ENCODE measurements at regions not wholly inside any gene's neighbourhood (a gene's known extent, or its start where the extent isn't known, plus 50 kb on each side); places are given as distances from the start of the nearest gene placed in this dataset.

DNA sequence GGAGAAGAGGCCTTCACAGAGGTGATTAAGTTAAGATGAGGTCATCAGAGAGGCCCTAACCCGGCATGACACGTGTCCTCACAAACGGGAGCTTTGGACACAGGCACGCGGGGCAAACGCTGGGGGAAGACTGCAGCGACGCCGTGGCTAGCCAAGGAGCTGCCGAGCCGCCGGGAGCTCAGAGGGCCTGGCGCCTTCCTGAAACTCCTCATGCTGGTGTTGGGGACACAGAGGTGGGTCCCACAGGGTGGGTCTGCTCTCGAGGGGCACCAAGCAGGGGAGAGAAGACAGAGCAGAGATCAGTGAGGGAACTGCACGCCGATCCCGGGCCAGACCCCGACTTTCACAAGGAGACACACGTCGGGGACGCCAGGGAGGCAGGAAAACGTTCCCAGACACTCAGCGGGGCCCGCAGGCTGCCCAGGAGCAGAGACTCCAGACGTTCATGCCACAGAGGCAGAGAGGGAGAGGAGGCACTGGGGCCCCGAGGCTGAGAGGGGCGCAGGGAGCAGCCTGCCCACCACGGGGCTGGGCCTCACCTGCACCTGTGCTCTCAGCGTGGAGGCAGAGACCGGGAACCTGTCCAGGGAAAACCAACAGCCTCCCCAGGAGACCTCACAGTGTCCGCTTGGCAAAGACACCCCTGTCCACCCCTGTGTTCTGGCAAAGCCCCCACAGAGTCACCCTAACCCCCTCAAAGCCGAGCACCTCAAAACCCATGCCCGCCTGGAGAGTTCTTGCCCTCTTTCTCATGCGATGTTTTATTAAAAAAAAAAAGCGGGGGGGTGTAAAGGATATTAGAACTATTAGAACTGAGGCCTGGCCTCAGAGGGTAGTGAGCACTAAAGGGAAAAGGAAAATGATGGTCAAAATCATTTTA lies 103.8 kb downstream of the PDGFA start:
- H3K4me3 Mint-ChIP-seq (ENCODE audit: low read depth): no peak overlapping the region
- no peak overlapping the region for H3K27ac Mint-ChIP-seq
- H3K9me3 Mint-ChIP-seq: peaks cover 5% of the 10 kb centered on the region
- no peaks in the 10 kb centered on the region for H3K4me1 Mint-ChIP-seq (ENCODE audit: low read depth)
- H3K27me3 Mint-ChIP-seq (ENCODE audit: low read depth): no peaks in the 10 kb centered on the region
- H3K36me3 Mint-ChIP-seq (ENCODE audit: low read depth): no peaks in the 10 kb centered on the region
- DNase-seq (ENCODE audit: low spot score): no peak
- intact Hi-C loops (cut with micrococcal nuclease): no loop called here

DNA sequence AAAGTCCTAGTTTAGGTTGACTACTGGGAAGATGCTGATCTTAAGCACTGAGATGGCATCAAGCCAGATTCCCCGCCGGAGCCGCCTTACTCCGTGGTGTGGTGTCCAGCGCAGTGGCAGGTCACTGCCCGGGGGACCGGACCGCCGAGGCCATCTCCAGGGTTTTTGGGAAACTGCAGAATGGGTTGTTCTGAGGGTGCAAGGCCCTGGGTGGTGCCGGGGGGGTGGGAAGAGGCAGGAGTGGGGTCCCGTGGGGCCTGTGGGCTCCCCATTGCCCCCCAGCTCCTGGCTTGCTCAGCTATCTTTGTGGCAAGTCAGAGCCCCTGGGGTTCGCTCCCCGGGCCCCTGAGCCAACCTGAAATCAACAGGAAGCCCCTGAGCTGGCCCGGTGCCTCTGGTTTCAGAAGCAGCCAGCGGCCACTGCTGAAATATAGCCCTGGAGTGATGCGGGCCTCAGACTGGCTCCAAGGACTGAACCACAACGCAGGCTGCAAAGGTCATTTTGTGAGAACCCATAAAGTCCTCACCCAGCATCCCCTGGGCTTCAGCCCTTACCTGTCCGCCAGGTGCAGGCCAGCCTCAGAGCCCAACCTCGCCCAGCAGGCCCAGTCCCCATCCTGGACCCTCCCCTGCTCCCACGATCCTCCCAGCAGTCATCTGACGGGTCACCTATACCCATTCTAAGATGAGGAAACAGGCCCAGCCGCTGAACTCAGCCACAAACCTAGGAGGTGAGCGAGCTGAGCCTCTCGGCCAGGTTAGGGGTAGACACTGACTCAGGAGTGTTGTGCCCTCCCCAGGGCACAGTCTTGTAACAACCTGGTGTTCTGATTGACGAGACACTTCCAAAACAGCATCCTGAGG lies 102.7 kb downstream of the PDGFA start:
- no peaks in the 10 kb centered on the region for H3K27me3 Mint-ChIP-seq (ENCODE audit: low read depth)
- DNase-seq (ENCODE audit: low spot score): no peak
- H3K4me1 Mint-ChIP-seq (ENCODE audit: low read depth): no peaks in the 10 kb centered on the region
- H3K36me3 Mint-ChIP-seq (ENCODE audit: low read depth): no peaks in the 10 kb centered on the region
- peaks cover 5% of the 10 kb centered on the region for H3K9me3 Mint-ChIP-seq
- intact Hi-C loops (cut with micrococcal nuclease): no loop called here
- H3K27ac Mint-ChIP-seq: no peak overlapping the region
- H3K4me3 Mint-ChIP-seq (ENCODE audit: low read depth): no peak overlapping the region

DNA sequence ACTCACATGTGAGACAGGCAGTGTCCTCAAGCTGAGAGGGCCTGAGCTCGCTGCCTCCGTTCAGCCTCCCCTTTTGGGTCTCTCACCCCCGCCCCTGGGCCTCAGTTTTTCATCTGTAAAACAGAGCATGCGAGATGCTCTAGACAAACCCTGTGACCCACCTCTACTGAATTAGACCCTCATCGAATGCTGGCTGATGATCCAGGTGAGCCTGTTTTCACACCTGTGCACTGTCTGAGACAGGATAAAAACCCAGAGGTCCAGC lies 102.1 kb downstream of the PDGFA start:
- DNase-seq (ENCODE audit: low spot score): no peak
- Mint-ChIP-seq H3K27me3 (ENCODE audit: low read depth) (no peaks in the 10 kb centered on the region), H3K27ac (no peak overlapping the region), H3K4me1 (ENCODE audit: low read depth) (no peaks in the 10 kb centered on the region), H3K4me3 (ENCODE audit: low read depth) (no peak overlapping the region), H3K36me3 (ENCODE audit: low read depth) (no peaks in the 10 kb centered on the region), H3K9me3 (peaks cover 5% of the 10 kb centered on the region)
- intact Hi-C loops (cut with micrococcal nuclease): no loop called here

DNA sequence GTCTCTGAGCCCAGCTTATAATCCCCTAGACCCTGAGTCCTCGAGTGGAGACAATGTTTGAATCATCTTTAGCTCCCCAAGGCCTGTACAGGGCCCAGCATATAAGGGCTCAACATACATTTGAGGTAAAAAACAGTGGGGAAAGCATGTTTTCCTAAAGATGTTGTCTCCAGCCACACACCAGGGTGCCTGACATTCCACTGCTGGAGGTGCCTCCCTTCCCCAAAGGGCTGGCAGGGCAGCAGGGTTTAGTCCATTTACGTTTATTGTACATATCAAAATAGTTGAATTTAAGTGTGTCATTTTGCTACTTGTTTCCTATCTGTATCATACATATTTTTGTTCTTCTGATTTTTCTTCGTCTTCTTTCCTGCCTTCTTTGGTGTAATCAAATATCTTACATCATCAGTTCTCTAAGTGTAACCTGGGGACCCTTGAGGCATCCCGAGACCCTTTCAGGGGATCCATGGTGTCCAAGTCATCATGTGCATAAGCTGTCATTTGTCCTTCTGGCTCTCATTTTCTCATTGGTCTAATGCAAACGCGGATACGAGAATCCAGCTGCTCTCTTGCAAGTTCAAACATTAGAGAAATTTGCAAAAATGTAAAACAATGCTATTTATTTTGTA lies 101.6 kb downstream of the PDGFA start:
- intact Hi-C loops (cut with micrococcal nuclease): no loop called here
- Mint-ChIP-seq H3K9me3 (peaks cover 5% of the 10 kb centered on the region), H3K27ac (no peak overlapping the region), H3K27me3 (ENCODE audit: low read depth) (no peaks in the 10 kb centered on the region), H3K36me3 (ENCODE audit: low read depth) (no peaks in the 10 kb centered on the region), H3K4me1 (ENCODE audit: low read depth) (no peaks in the 10 kb centered on the region), H3K4me3 (ENCODE audit: low read depth) (no peak overlapping the region)
- no peak for DNase-seq (ENCODE audit: low spot score)

DNA sequence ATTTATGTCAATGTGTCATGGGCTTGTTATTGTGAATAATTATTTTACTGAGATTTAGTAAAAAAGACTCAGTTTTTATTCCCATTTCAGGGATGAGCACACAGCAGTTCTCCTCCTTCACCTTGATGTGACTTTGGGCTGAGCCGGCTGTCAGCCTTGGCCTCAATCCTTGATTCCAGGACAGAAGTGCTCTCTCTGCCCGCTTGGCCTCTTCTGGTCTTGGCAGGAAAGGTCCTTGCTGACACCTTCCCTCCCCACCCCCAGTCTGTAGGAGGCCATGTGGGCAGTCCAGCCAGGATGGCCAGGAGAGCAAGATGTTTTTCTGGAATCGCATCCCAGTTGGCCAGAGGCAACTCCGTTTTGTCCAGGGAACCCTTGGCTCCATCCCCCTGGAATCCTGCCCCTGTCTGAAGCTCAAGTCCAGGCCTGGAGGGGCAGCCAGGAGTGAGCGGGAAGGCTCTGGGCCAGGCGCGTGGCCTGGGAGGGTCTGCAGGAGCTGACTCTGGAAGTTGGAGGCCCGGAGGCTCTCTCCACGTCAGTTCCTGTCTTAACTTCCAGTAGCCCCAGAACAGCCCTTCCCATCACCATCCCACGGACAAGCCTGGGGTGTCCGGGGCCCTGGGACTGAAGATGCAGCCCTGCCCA lies 100.9 kb downstream of the PDGFA start:
- H3K27me3 Mint-ChIP-seq (ENCODE audit: low read depth): no peaks in the 10 kb centered on the region
- H3K27ac Mint-ChIP-seq: no peak overlapping the region
- no peak overlapping the region for H3K4me3 Mint-ChIP-seq (ENCODE audit: low read depth)
- intact Hi-C loops (cut with micrococcal nuclease): no loop called here
- no peaks in the 10 kb centered on the region for H3K4me1 Mint-ChIP-seq (ENCODE audit: low read depth)
- no peaks in the 10 kb centered on the region for H3K36me3 Mint-ChIP-seq (ENCODE audit: low read depth)
- H3K9me3 Mint-ChIP-seq: peaks cover 5% of the 10 kb centered on the region
- no peak for DNase-seq (ENCODE audit: low spot score)

DNA sequence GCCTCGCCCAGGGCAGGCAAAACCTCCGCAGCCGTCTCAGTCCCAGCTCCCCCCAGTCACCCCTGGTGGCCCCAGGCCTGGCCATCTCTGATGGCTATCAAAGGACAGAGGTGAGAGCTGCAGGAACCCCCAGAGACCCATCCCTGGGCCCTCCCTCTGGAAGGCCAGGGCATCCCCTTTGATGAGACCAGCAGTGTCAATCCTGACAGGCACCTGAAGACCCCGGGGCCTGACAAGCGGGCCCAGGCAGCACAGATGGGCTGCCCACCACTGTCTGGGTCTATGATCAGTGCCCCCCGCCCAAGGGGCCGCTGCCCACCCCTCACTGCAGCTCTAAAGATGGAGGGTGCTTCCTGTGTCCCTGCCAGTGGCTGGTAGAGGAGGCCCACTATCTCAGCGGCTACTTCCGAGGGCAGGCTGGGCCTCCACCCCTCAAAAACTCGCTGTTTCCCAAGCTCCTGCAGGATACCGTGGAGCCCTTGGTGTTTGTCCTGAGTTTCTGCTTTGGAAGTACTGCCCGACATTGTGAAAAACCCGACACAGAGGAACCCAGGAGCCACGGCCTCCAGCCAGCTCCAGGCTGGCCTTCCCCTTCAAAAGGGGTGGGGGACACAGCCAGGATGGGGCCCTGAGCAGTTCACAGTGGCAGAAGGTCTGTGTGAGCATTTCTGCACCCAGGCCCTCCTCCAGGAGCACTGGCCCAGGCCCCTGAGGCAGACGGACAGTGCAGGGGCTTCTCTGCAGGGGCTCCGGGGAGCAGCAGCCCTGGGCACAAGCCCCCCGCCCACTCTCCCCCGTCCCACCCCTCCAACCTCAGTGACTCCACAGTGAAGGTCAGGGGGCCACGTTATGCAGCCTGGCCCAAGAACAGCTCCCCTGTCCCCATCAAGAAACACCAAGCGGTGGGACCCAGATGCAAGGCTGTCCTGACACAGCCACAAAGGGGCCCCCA lies 99.2 kb downstream of the PDGFA start:
- DNase-seq (ENCODE audit: low spot score): no peak
- Mint-ChIP-seq H3K4me1 (ENCODE audit: low read depth) (no peaks in the 10 kb centered on the region), H3K9me3 (peaks cover 5% of the 10 kb centered on the region), H3K27me3 (ENCODE audit: low read depth) (no peaks in the 10 kb centered on the region), H3K36me3 (ENCODE audit: low read depth) (no peaks in the 10 kb centered on the region), H3K27ac (no peak overlapping the region), H3K4me3 (ENCODE audit: low read depth) (no peak overlapping the region)
- intact Hi-C loops (cut with micrococcal nuclease): no loop called here

DNA sequence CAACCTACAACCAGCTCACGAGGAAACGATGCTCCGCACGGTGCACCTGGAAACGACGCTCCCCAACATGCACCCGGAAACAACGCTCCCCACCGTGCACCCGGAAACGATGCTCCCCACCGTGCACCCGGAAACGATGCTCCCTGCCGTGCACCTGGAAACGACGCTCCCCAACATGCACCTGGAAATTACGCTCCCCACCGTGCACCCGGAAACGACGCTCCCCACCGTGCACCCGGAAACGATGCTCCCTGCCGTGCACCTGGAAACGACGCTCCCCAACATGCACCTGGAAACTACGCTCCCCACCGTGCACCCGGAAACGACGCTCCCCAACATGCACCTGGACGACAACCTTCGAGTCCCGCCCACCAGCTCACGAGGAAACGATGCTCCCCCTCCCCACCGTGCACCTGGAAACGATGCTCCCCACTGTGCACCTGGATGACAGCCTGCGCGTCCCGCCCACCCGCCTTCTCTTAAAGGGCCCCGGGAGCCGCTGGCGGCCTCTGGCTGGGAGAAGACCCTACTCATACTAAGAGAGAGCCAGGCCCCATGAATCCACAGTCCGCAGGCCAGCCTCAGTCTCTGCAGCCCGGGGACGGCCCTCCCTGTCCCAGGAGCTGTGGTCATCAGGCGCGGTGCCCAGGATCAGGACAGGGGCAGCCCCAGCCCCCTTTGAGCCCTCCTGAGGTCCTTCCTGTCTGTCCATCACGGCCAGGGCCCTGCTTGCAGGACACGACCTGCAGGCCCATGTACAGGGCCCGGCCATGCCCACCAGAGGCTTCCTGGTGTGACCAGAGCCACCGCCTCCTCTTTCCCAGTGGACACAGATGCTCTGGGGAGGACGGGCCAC lies 98.3 kb downstream of the PDGFA start:
- no peak for DNase-seq (ENCODE audit: low spot score)
- H3K27ac Mint-ChIP-seq: no peak overlapping the region
- no peaks in the 10 kb centered on the region for H3K27me3 Mint-ChIP-seq (ENCODE audit: low read depth)
- H3K9me3 Mint-ChIP-seq: peaks cover 5% of the 10 kb centered on the region
- no peak overlapping the region for H3K4me3 Mint-ChIP-seq (ENCODE audit: low read depth)
- H3K36me3 Mint-ChIP-seq (ENCODE audit: low read depth): no peaks in the 10 kb centered on the region
- intact Hi-C loops (cut with micrococcal nuclease): no loop called here
- H3K4me1 Mint-ChIP-seq (ENCODE audit: low read depth): no peaks in the 10 kb centered on the region

DNA sequence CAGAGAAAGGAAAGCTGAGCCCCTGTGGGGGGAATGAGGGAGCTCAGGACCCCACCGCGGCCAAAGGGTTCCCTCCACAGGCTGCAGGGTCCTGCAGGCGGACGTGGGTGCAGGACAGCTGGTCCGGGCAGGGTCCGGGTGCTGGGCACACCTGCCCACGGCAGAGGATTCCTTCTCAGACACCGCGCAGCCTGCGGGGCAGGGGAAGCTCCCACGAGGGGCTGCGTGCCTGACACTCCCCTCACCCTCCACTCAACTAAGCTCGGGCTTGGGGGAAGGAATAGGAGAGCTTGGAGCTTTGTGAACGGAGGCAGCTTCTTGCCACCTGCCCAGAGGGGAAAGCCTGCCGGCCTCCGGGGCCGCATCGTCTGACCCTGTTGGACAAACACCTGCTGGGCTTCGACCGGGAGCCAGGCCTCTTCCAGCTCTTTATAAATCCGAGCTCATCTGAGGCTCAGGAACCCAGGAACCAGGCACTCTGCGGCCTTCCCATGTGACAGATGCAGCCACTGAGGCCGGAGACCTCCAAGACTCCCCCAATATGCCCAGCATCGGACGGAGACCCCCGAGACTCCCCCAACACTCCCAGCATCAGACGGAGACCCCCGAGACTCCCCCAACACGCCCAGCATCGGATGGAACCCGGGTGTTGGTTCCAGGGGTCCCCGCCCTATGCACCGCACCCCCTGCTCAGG lies 97.3 kb downstream of the PDGFA start:
- H3K27me3 Mint-ChIP-seq (ENCODE audit: low read depth): no peaks in the 10 kb centered on the region
- H3K36me3 Mint-ChIP-seq (ENCODE audit: low read depth): no peaks in the 10 kb centered on the region
- no peak overlapping the region for H3K4me3 Mint-ChIP-seq (ENCODE audit: low read depth)
- no peaks in the 10 kb centered on the region for H3K4me1 Mint-ChIP-seq (ENCODE audit: low read depth)
- DNase-seq (ENCODE audit: low spot score): no peak
- no peak overlapping the region for H3K27ac Mint-ChIP-seq
- intact Hi-C loops (cut with micrococcal nuclease): no loop called here
- peaks cover 5% of the 10 kb centered on the region for H3K9me3 Mint-ChIP-seq

DNA sequence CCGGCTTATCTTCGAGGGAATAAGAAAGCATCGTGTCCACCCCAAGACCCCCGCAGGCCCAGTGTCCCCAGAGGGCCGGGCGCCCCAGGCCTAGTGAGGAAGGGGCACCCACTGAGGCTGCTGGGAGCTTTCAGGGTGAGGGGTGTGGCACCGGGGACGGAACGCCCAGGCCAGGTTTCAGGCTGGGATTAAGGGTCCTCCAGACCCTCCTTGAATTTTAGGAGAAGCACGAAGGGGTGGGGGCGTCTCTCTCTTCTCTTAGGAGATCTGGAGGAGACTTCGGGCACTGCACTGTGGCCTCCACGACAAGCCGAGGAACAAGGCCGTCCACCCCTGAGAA lies 96.8 kb downstream of the PDGFA start:
- Mint-ChIP-seq H3K27me3 (ENCODE audit: low read depth) (no peaks in the 10 kb centered on the region), H3K27ac (no peak overlapping the region), H3K4me1 (ENCODE audit: low read depth) (no peaks in the 10 kb centered on the region), H3K9me3 (peaks cover 5% of the 10 kb centered on the region), H3K36me3 (ENCODE audit: low read depth) (no peaks in the 10 kb centered on the region), H3K4me3 (ENCODE audit: low read depth) (no peak overlapping the region)
- intact Hi-C loops (cut with micrococcal nuclease): no loop called here
- DNase-seq (ENCODE audit: low spot score): no peak

DNA sequence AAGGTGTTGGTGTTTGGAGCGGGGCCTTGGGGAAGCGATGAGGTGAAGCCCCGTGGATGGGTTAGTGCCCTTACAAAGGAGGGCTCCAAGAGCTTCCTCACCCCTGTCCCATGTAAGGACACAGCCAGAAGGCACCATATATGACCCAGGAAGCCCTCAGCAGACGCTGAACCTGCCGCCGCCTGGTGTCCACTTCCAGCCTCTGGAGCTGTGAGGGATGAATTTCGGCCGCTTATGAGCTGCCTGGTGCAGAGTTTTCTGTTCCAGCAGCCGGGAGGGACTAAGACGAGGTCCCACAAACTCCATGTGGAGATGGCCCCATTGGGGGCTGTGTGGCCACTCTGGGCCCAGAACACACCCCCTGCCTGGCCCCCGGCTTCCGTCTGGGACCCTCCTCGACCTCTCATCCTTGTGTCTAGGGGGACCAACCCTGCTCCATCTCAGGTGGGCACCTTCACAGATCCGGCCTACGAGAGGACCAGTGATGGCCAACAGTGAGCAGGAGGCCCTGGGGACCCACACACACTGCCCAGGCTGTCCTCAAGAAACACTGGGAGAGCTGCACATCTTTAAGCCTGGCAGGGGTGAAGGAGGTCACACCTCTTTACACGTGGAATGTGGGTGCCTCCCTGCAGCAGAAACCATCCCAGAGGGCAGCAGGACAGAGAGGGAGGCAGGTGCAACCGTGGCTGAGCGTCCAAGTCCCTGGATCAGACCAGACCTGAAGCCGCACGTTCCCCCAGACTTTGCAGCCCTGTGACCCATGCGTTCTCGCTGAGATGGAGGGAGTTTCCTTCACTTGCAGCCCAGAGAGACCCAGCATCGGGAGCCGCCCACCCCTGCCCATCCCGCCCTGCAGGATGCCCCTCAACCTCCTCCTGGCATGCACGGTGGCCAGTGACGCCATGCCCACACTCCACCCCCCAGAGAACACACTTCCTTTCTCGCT lies 96.1 kb downstream of the PDGFA start:
- intact Hi-C loops (cut with micrococcal nuclease): no loop called here
- Mint-ChIP-seq H3K4me3 (ENCODE audit: low read depth) (no peak overlapping the region), H3K27me3 (ENCODE audit: low read depth) (no peaks in the 10 kb centered on the region), H3K27ac (no peak overlapping the region), H3K9me3 (no peaks in the 10 kb centered on the region), H3K36me3 (ENCODE audit: low read depth) (no peaks in the 10 kb centered on the region), H3K4me1 (ENCODE audit: low read depth) (no peaks in the 10 kb centered on the region)
- DNase-seq (ENCODE audit: low spot score): no peak

Data from activated T-helper 2 cell treated with anti-CD3 and anti-CD28 coated beads, Interferon-gamma antibody, Interleukin-2, Interleukin-4, amounts not matched to agents 10 μg/mL and 5 μg/mL and 100 μg/mL, durations not matched to agents 14 hours and 24 hours and 36 hours (primary cell).